B cell (primary cell): ENCODE measurements at regions not wholly inside any gene's neighbourhood (a gene's known extent, or its start where the extent isn't known, plus 50 kb on each side); places are given as distances from the start of the nearest gene placed in this dataset.

ENCODE experiments used
- EZH2 ChIP-seq: IDR thresholded peaks from 2 replicates; pipeline ENCODE4 v1.6.1; 2012; ENCODE audit warnings: borderline replicate concordance, low read depth, mild to moderate bottlenecking, moderate library complexity, low read length; ENCODE audit not compliant: insufficient read depth, poor library complexity, severe bottlenecking
- TF ChIP-seq, protein P1 (sequence below): fragments of 200-600 bp; IDR thresholded peaks from one replicate; pipeline ENCODE4 v1.8.0; 2022; ENCODE audit warnings: antibody characterized with exemption, mild to moderate bottlenecking

- TF ChIP-seq, protein P1, sequence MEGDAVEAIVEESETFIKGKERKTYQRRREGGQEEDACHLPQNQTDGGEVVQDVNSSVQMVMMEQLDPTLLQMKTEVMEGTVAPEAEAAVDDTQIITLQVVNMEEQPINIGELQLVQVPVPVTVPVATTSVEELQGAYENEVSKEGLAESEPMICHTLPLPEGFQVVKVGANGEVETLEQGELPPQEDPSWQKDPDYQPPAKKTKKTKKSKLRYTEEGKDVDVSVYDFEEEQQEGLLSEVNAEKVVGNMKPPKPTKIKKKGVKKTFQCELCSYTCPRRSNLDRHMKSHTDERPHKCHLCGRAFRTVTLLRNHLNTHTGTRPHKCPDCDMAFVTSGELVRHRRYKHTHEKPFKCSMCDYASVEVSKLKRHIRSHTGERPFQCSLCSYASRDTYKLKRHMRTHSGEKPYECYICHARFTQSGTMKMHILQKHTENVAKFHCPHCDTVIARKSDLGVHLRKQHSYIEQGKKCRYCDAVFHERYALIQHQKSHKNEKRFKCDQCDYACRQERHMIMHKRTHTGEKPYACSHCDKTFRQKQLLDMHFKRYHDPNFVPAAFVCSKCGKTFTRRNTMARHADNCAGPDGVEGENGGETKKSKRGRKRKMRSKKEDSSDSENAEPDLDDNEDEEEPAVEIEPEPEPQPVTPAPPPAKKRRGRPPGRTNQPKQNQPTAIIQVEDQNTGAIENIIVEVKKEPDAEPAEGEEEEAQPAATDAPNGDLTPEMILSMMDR = no peak
- TF ChIP-seq EZH2 = no peak
These were observed 122.7 kb downstream of the FASLG start for GRCh38 chr1:172781513-172782140.
